GM21528 (cell line): ENCODE measurements at regions not wholly inside any gene's neighbourhood (a gene's known extent, or its start where the extent isn't known, plus 50 kb on each side); places are given as distances from the start of the nearest gene placed in this dataset.
"Not testable (repeated sequence)": the region's sequence is repeated elsewhere in the genome, so short reads cannot be mapped to it uniquely, and the experiment has no call there.

Experiments used
- ATAC-seq: cut with Tn5 transposase; IDR thresholded peaks from one replicate; pipeline ENCODE4 v1.9.1; 2021; ENCODE audit warnings: mild to moderate bottlenecking, moderate library complexity; ENCODE audit not compliant: unreplicated experiment, low FRiP score

GRCh38 chr3:177381070-177381469 lies 183.8 kb upstream of the TBL1XR1 start:
- ATAC-seq: no peak

GRCh38 chr3:177382944-177383343 lies 185.7 kb upstream of the TBL1XR1 start:
- no peak for ATAC-seq

GRCh38 chr3:177385186-177385585 lies 187.9 kb upstream of the TBL1XR1 start:
- ATAC-seq: no peak

- no peak for ATAC-seq
Observed at GRCh38 chr3:177385831-177386301, 188.6 kb upstream of the TBL1XR1 start.

- ATAC-seq: no peak
Observed at GRCh38 chr3:177388209-177388608, 190.9 kb upstream of the TBL1XR1 start.

- ATAC-seq: not testable (repeated sequence)
Observed at GRCh38 chr3:177394231-177395024, 197.1 kb upstream of the TBL1XR1 start.

- ATAC-seq: no peak
Observed at GRCh38 chr3:177396733-177397132, 199.5 kb upstream of the TBL1XR1 start.

- no peak for ATAC-seq
Observed at GRCh38 chr3:177401375-177401774, 204.1 kb upstream of the TBL1XR1 start.

- no peak for ATAC-seq
Observed at GRCh38 chr3:177402533-177402932, 205.3 kb upstream of the TBL1XR1 start.

GRCh38 chr3:177405191-177405672 lies 207.9 kb upstream of the TBL1XR1 start:
- no peak for ATAC-seq

GRCh38 chr3:177410730-177411129 lies 213.4 kb upstream of the TBL1XR1 start:
- ATAC-seq: no peak

- no peak for ATAC-seq
Observed at GRCh38 chr3:177411201-177411600, 213.9 kb upstream of the TBL1XR1 start.

- not testable (repeated sequence) for ATAC-seq
Observed at GRCh38 chr3:177412677-177413170, 215.4 kb upstream of the TBL1XR1 start.

GRCh38 chr3:177414093-177414492 lies 216.8 kb upstream of the TBL1XR1 start:
- no peak for ATAC-seq

GRCh38 chr3:177418787-177419186 lies 221.5 kb upstream of the TBL1XR1 start:
- ATAC-seq: no peak

- ATAC-seq: no peak
Observed at GRCh38 chr3:177419904-177420601, 222.8 kb upstream of the TBL1XR1 start.

GRCh38 chr3:177420651-177421480 lies 223.6 kb upstream of the TBL1XR1 start:
- no peak for ATAC-seq

- no peak for ATAC-seq
Observed at GRCh38 chr3:177421481-177421785, 224.2 kb upstream of the TBL1XR1 start.

GRCh38 chr3:177424521-177424920 lies 227.2 kb upstream of the TBL1XR1 start:
- ATAC-seq: no peak

GRCh38 chr3:177425042-177425441 lies 227.8 kb upstream of the TBL1XR1 start:
- ATAC-seq: no peak
